ENCODE measurements at regions not wholly inside any gene's neighbourhood (a gene's known extent, or its start where the extent isn't known, plus 50 kb on each side); places are given as distances from the start of the nearest gene placed in this dataset.

GRCh38 chr22:26983311-26983710, 325.9 kb downstream of the MIAT start:
- no peak for TF ChIP-seq CTCF (IDR thresholded peaks at IDR 0.05; ENCODE audit: low read length)
- TF ChIP-seq EZH2 (IDR thresholded peaks at IDR 0.05; ENCODE audit: borderline replicate concordance, low read length), result no peak

All from OCI-LY1 (cell line).